DND-41 (cell line): ENCODE measurements at regions not wholly inside any gene's neighbourhood (a gene's known extent, or its start where the extent isn't known, plus 50 kb on each side); places are given as distances from the start of the nearest gene placed in this dataset.
A peak's percentile ranks its signal among the peaks of the same experiment; 100 is the strongest.

Source experiments
- ATAC-seq: fragments of 200-7000 bp; cut with Tn5 transposase; 3 replicates; pipeline ENCODE4 v1.9.1; 2021; ENCODE audit warnings: low read depth; ENCODE audit not compliant: insufficient read depth
- DNase-seq: peaks from one replicate; pipeline ENCODE4 v3.0.0-alpha.2; 2020
- H2AFZ ChIP-seq: 2 replicates; pipeline ENCODE4 v1.6.0; 2012; ENCODE audit warnings: low read depth, low read length
- H3K27ac ChIP-seq: 2 replicates; pipeline ENCODE4 v1.5.1; 2012; ENCODE audit warnings: low read length, inconsistent platforms
- H3K27me3 ChIP-seq: fragments of 200-600 bp; sonication (generic); 2 replicates; pipeline ENCODE4 v1.6.0; 2012; ENCODE audit warnings: low read length, mild to moderate bottlenecking, inconsistent platforms; ENCODE audit not compliant: insufficient read depth, poor library complexity
- H3K36me3 ChIP-seq: 2 replicates; pipeline ENCODE4 v1.5.1; 2012; ENCODE audit warnings: low read length, inconsistent platforms; ENCODE audit not compliant: insufficient read depth
- H3K4me1 ChIP-seq: 2 replicates; pipeline ENCODE4 v1.5.1; 2012; ENCODE audit warnings: mild to moderate bottlenecking, low read length; ENCODE audit not compliant: insufficient read depth
- H3K4me2 ChIP-seq: 2 replicates; pipeline ENCODE4 v1.6.0; 2012; ENCODE audit warnings: mild to moderate bottlenecking, moderate library complexity, low read length, inconsistent platforms; ENCODE audit not compliant: insufficient read depth
- H3K4me3 ChIP-seq, 2 experiments: fragments of 200-600 bp in 1 of 2; shearing (Covaris generic) in 1 of 2; 2 replicates each; pipeline ENCODE4 v1.5.1; 2012 to 2016; ENCODE audit warnings: inconsistent platforms in 2 of 2, low read length in 2 of 2, mild to moderate bottlenecking in 2 of 2, low read depth in 1 of 2, moderate library complexity in 1 of 2
- H3K79me2 ChIP-seq: 2 replicates; pipeline ENCODE4 v1.6.0; 2012; ENCODE audit warnings: low read length, inconsistent platforms; ENCODE audit not compliant: insufficient read depth
- H3K9ac ChIP-seq: 2 replicates; pipeline ENCODE4 v1.6.0; 2012; ENCODE audit warnings: low read depth, mild to moderate bottlenecking, inconsistent platforms, low read length, moderate library complexity
- H3K9me3 ChIP-seq: 2 replicates; pipeline ENCODE4 v1.5.1; 2012; ENCODE audit warnings: low read length, moderate library complexity, mild to moderate bottlenecking, inconsistent platforms; ENCODE audit not compliant: insufficient read depth, severe bottlenecking
- H4K20me1 ChIP-seq: 2 replicates; pipeline ENCODE4 v1.6.0; 2012; ENCODE audit warnings: low read length; ENCODE audit not compliant: insufficient read depth
- EZH2 ChIP-seq: IDR thresholded peaks from 3 replicates; pipeline ENCODE4 v1.6.1; 2012; ENCODE audit warnings: borderline replicate concordance, low read depth, mild to moderate bottlenecking, moderate library complexity, low read length, inconsistent platforms; ENCODE audit not compliant: severe bottlenecking
- TF ChIP-seq, protein P1 (sequence below): IDR thresholded peaks from 2 replicates; pipeline ENCODE4 v1.5.1; 2012; ENCODE audit warnings: borderline replicate concordance, low read length, moderate library complexity, mild to moderate bottlenecking; ENCODE audit not compliant: poor library complexity, severe bottlenecking; ENCODE audit errors: extremely low read depth

- Histone ChIP-seq H2AFZ (no peak overlapping the region), H3K79me2 (no peaks in the 10 kb centered on the region), H3K4me3 (no peak overlapping the region), H3K9me3 (no peaks in the 10 kb centered on the region), H4K20me1 (no peaks in the 10 kb centered on the region), H3K4me1 (no peaks in the 10 kb centered on the region), H3K9ac (no peak overlapping the region), H3K27ac (no peak overlapping the region), H3K36me3 (no peaks in the 10 kb centered on the region), H3K27me3 (no peaks in the 10 kb centered on the region), H3K4me2 (no peak overlapping the region)
- no peak for TF ChIP-seq EZH2
- TF ChIP-seq, protein P1, sequence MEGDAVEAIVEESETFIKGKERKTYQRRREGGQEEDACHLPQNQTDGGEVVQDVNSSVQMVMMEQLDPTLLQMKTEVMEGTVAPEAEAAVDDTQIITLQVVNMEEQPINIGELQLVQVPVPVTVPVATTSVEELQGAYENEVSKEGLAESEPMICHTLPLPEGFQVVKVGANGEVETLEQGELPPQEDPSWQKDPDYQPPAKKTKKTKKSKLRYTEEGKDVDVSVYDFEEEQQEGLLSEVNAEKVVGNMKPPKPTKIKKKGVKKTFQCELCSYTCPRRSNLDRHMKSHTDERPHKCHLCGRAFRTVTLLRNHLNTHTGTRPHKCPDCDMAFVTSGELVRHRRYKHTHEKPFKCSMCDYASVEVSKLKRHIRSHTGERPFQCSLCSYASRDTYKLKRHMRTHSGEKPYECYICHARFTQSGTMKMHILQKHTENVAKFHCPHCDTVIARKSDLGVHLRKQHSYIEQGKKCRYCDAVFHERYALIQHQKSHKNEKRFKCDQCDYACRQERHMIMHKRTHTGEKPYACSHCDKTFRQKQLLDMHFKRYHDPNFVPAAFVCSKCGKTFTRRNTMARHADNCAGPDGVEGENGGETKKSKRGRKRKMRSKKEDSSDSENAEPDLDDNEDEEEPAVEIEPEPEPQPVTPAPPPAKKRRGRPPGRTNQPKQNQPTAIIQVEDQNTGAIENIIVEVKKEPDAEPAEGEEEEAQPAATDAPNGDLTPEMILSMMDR: peak; percentile 67
- peak; percentile 86 for ATAC-seq
- peak; percentile 30 for DNase-seq
Observed at GRCh38 chr2:121897335-121897970, 142.0 kb downstream of the TSN start.

DNA sequence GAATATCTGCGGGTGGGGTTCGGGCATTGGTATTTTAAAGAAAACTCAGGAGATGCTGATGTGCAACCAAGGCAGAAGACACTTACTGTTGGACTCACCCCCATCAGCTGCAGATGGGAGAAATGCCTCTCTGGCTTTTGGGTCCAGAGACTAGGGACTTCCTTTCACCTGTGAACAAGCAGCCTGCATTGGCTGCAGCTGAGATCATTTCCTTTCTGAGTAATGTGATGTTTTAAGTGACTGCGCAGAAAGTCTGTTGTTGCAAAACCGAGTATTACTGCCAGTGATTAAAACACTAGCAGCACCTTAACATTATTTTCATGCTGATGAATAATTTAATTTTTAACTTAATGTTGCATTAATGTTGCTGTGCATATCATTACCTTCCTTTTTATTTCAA is 143.0 kb downstream of the TSN start:
- Histone ChIP-seq H3K36me3 (no peaks in the 10 kb centered on the region), H4K20me1 (no peaks in the 10 kb centered on the region), H3K9ac (no peak overlapping the region), H3K27me3 (no peaks in the 10 kb centered on the region), H3K79me2 (no peaks in the 10 kb centered on the region), H3K9me3 (no peaks in the 10 kb centered on the region), H3K27ac (no peak overlapping the region), H2AFZ (no peak overlapping the region), H3K4me1 (no peaks in the 10 kb centered on the region), H3K4me3 (no peak overlapping the region), H3K4me2 (no peak overlapping the region)
- TF ChIP-seq, protein P1: no peak
- TF ChIP-seq EZH2: no peak
- ATAC-seq: no peak
- no peak for DNase-seq

DNA sequence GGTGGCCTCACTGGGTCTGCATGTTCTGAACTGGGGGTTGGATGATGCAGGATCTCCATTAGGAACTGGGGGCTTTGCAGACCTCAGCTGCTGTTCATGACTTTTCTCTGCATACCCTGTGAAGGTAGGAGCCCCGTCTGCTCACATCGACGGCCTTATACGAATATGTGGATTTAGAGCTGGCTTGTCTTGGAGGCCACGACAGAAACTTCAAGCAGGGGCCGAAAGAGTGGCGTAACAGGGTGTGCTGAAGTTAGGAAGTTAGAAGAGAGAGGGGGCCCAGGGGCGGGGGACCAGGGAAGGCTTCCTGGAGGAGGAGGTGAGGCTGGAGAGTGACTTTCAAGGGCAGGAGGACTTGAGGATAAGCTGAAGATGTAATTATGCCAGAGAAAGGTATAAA is 144.9 kb downstream of the TSN start:
- Histone ChIP-seq H3K4me3 (no peak overlapping the region), H3K9me3 (no peaks in the 10 kb centered on the region)
- TF ChIP-seq, protein P1: no peak

GRCh38 chr2:121902171-121902591 is 146.7 kb downstream of the TSN start:
- Histone ChIP-seq H3K36me3 (no peaks in the 10 kb centered on the region), H3K4me1 (no peaks in the 10 kb centered on the region), H3K27ac (no peak overlapping the region), H4K20me1 (no peaks in the 10 kb centered on the region), H3K9ac (no peak overlapping the region), H3K27me3 (no peaks in the 10 kb centered on the region), H3K4me2 (no peak overlapping the region), H2AFZ (no peak overlapping the region), H3K79me2 (no peaks in the 10 kb centered on the region), H3K9me3 (no peaks in the 10 kb centered on the region), H3K4me3 (no peak overlapping the region)
- DNase-seq (no peak), ATAC-seq (no peak)
- no peak for TF ChIP-seq EZH2
- TF ChIP-seq, protein P1: peak; percentile 17

More for the DNA sequence above, 144.9 kb downstream of the TSN start:
- Histone ChIP-seq H3K27ac (no peak overlapping the region), H3K27me3 (no peaks in the 10 kb centered on the region), H3K4me2 (no peak overlapping the region), H3K4me1 (no peaks in the 10 kb centered on the region), H3K36me3 (no peaks in the 10 kb centered on the region), H4K20me1 (no peaks in the 10 kb centered on the region), H3K79me2 (no peaks in the 10 kb centered on the region), H2AFZ (no peak overlapping the region), H3K9ac (no peak overlapping the region)
- ATAC-seq (no peak), DNase-seq (no peak)
